GM19035 (cell line): ENCODE measurements at regions not wholly inside any gene's neighbourhood (a gene's known extent, or its start where the extent isn't known, plus 50 kb on each side); places are given as distances from the start of the nearest gene placed in this dataset.
"Not testable (repeated sequence)": the region's sequence is repeated elsewhere in the genome, so short reads cannot be mapped to it uniquely, and the experiment has no call there.

ENCODE experiments used
- ATAC-seq: cut with Tn5 transposase; IDR thresholded peaks from one replicate; pipeline ENCODE4 v1.9.1; 2021; ENCODE audit not compliant: unreplicated experiment

- ATAC-seq = no peak
Observed at GRCh38 chr6:125586074-125586473, 163.4 kb upstream of the HEY2 start.

GRCh38 chr6:125586605-125587004 lies 162.8 kb upstream of the HEY2 start:
- ATAC-seq = no peak

GRCh38 chr6:125587666-125588632 lies 161.5 kb upstream of the HEY2 start:
- ATAC-seq = no peak

- not testable (repeated sequence) for ATAC-seq
Observed at GRCh38 chr6:125591796-125592195, 157.6 kb upstream of the HEY2 start.

GRCh38 chr6:125593746-125594145 lies 155.7 kb upstream of the HEY2 start:
- no peak for ATAC-seq

GRCh38 chr6:125596020-125596419 lies 153.4 kb upstream of the HEY2 start:
- ATAC-seq = no peak

GRCh38 chr6:125597411-125598253 lies 151.8 kb upstream of the HEY2 start:
- no peak for ATAC-seq

GRCh38 chr6:125598422-125598821 lies 151.0 kb upstream of the HEY2 start:
- no peak for ATAC-seq

- ATAC-seq = no peak
Observed at GRCh38 chr6:125604257-125604656, 145.2 kb upstream of the HEY2 start.

- no peak for ATAC-seq
Observed at GRCh38 chr6:125611573-125612344, 137.7 kb upstream of the HEY2 start.

GRCh38 chr6:125612345-125612846 lies 137.0 kb upstream of the HEY2 start:
- ATAC-seq = no peak

- ATAC-seq = no peak
Observed at GRCh38 chr6:125618629-125619028, 130.8 kb upstream of the HEY2 start.

- ATAC-seq = no peak
Observed at GRCh38 chr6:125623085-125623484, 126.3 kb upstream of the HEY2 start.

GRCh38 chr6:125631165-125631564 lies 118.3 kb upstream of the HEY2 start:
- ATAC-seq = no peak

- ATAC-seq = not testable (repeated sequence)
Observed at GRCh38 chr6:125636011-125636410, 113.4 kb upstream of the HEY2 start.

- no peak for ATAC-seq
Observed at GRCh38 chr6:125636671-125637070, 112.8 kb upstream of the HEY2 start.

- ATAC-seq = peak; percentile 45
Observed at GRCh38 chr6:125637207-125637606, 112.2 kb upstream of the HEY2 start.

- ATAC-seq = no peak
Observed at GRCh38 chr6:125639466-125640020, 109.9 kb upstream of the HEY2 start.

GRCh38 chr6:125640441-125641150 lies 108.8 kb upstream of the HEY2 start:
- no peak for ATAC-seq
